NCI-H774 (cell line): ENCODE measurements at regions not wholly inside any gene's neighbourhood (a gene's known extent, or its start where the extent isn't known, plus 50 kb on each side); places are given as distances from the start of the nearest gene placed in this dataset.
"Not testable (repeated sequence)": the region's sequence is repeated elsewhere in the genome, so short reads cannot be mapped to it uniquely, and the experiment has no call there.

Source experiments
- DNase-seq: peaks from one replicate; lab custom pipeline; 2025; lab: John Stamatoyannopoulos, UW

DNA sequence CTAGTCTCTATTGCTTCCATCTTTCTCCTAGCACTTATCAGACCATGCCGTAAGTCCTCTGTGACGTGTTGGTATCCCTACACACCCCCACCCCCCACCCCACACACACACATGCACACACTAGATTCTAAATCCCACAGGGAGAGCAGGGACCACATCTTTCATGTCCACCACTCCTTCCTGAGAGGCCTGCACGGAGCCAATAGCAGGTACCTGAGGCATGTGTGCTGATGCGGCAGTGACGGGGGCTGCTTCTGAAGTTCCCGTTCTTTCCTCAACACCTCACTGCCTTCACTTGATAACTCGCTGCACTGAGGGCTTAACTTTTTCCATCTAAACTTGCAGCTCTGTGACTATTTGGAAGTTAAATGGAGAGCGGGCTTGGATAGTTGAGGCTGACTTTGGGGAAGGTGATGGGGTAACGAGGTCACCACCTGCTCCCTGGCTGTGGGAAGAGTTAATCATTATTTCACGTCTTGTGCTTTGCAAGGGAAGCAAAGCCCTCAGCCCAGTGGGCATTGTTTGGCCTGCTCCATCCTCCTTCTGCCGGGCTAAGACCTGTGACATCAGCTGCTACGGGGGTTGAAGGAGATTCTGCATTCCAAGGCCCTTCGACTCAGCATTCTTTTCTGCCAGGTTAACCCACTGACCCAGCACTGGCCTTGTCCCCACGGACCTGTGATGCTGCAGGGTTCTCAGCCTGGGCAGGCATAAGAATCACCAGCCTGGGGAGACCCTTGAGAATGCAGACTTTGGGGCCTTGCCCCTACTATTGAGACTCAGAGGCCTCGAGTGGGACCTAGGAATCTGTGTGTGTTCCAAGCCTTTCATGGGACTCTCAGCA lies 187.8 kb downstream of the ANKRD60 start:
- no peak for DNase-seq

GRCh38 chr20:58039274-58040092 lies 189.0 kb downstream of the ANKRD60 start:
- DNase-seq, result no peak

DNA sequence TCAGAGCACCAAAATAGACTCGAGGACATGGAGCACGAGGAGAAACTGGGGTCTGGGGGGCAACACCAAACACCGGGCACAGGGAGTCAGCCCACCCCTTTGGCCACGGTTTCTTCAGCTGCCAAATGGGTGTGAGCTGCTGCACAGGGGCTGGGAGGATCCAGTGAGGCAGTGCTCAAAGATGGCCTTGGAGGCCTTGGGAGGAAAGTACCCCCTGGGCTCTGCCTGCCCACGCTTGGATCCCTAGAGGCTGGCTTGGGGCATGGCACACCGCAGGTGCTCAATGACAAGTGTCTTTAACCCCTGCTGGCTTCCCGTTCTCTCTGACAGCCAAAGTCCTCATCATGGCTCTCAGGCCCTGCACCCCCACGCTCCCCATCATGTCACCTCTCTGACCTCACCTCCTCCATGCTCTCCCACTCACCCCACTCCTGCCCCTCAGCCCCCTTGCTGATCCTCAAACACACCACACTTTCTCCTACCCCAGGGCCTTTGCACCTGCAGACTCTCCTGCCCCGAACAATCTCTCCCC lies 190.3 kb downstream of the ANKRD60 start:
- DNase-seq, result no peak

GRCh38 chr20:58037631-58038030 lies 190.8 kb downstream of the ANKRD60 start:
- no peak for DNase-seq

DNA sequence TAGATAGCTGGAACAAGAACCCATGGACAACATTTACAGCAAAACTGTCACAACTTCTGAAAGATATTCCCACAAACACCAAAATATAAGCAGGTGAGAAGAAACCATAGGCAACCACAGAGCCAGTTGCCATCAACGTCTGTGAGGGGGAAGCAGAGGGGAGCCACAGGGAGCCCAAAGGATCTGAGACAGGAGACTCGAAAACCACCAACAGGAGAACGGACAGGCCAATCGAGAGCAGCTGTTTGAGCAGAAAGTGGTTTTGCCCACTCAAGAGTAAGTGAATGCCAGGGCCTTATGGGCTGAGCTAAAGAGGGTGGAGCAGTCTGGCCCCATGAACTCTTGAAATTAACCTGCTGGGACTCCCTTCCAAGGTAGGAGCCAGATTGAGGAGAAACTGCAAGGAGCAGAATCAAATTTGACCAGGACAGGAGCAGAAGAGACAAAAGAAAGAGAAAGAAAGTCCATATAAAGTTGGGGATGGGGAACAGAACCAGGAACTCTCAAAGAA lies 195.4 kb downstream of the ANKRD60 start:
- DNase-seq, result no peak

GRCh38 chr20:58032599-58032998 lies 195.9 kb downstream of the ANKRD60 start:
- DNase-seq, result no peak

DNA sequence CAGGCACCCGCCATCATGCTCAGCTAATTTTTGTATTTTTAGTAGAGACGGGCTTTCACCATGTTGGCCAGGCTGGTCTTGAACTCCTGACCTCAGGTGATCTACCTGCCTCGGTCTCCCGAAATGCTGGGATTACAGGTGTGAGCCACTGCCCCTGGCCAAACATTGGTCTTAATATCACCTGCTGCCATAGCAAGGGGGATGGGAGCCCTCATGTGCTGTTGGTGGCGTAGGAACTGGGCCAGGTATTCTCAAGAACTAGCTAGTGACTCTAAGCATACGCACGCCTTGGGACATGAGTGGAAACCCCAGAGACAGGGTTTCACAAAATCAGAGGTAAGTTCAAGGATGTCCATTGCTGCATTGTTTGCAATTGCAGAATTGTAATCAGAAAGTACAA lies 197.1 kb downstream of the ANKRD60 start:
- not testable (repeated sequence) for DNase-seq

DNA sequence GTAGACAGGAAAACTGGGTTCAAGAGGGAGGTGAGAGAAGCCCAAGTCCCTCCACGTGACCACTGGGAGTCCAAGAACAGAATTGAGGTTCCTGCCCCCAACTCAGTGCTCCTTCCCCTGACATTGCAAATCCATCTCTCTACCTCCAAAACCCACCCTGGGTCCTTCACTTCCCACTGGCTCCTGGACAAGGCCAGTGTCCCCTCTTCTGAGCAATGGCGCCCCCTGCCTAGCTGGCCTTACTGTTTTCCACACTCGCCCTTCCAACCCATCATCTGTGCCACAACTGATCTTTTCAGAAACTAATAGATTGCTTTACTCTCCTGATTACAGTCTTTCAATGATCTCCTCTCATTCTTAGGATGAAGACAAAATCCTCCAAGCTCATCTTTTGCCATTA lies 200.3 kb downstream of the ANKRD60 start:
- DNase-seq, result no peak

- no peak for DNase-seq
Observed at GRCh38 chr20:58026361-58026760, 202.1 kb downstream of the ANKRD60 start.

DNA sequence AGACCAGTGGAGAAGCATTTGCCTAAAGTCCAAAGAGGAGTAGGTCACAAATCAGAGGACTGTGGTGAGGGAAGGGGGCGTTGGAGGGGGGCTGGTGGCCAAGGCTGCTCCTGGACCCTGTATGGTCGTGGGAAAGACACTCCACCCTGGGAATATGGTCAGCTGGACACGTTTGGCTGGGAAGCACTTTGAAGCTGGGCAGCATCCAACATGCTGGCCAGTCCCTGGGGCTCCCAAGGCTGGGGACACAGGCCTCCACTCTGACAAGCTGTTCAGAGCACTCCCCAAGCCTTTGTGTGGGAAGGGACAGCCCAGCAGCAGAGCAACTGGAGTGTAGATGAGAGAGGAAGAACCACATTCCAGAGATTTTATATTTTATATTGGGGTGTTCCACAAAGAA lies 203.2 kb downstream of the ANKRD60 start:
- DNase-seq, result no peak

DNA sequence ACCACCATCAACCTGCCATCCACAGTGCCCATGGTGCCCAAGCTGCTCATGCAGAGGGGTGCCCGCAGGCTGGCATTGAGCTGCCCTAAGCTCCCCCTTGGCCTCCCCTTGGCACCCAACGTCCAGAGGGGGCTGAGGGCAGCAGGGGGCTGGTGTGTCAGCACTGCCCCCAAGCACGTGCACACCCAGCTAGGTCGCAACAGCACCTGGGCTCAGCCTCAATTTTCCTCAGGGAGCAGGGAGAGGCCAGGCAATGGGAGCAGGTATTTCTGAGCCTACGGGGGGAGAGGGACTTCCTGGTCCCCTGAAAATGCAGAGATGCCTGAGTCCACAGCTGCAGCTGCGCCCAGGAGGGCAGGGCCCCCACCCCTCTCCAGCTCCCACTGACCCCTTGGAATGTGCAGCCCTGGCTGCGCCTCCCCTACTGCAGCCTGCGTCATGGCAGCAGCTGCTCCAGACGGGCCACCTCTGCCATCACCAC lies 204.2 kb downstream of the ANKRD60 start:
- no peak for DNase-seq

GRCh38 chr20:58023781-58024180 lies 204.7 kb downstream of the ANKRD60 start:
- DNase-seq, result no peak

DNA sequence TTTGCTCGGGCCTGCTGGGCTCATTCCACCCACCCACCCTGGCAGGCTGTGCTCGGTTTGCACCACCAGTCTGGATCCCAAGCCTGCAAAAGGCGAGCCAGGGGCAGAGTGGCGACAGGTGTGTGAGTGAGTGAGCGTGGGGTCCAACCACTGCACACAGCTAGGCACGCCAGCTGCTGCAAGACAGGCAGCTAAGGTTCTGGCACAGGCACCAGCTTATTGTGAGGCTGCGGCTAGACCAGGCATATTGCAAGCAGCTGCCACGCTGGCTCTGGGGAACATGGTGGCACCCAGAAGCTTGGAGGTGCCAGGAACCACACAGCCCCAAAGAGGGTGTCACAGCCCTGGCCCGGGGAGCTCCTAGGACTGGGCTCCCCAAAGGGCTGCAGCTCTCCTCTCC lies 205.1 kb downstream of the ANKRD60 start:
- DNase-seq, result no peak

DNA sequence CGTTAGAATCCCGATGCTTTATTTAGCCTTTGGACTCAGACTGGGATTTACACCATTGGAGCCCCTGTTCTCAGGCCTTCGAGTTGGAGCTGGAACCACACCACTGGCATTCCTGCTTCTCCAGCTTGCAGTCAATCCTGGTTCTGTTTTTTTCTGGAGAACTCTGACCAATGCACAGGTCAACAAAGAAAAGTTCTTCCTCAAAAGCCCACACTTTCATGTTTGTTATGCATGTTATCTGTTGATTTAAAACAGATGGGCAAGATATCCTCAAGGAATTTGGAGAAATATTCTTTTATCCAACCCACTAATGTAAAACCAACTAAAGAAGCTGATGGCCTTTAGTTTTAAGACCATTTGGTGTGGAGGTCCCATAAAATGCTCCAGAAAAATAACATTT lies 205.7 kb downstream of the ANKRD60 start:
- DNase-seq, result no peak

GRCh38 chr20:58021481-58021880 lies 207.0 kb downstream of the ANKRD60 start:
- no peak for DNase-seq

GRCh38 chr20:58020656-58021454 lies 207.6 kb downstream of the ANKRD60 start:
- no peak for DNase-seq

- no peak for DNase-seq
Observed at GRCh38 chr20:58019850-58020625, 208.4 kb downstream of the ANKRD60 start.

DNA sequence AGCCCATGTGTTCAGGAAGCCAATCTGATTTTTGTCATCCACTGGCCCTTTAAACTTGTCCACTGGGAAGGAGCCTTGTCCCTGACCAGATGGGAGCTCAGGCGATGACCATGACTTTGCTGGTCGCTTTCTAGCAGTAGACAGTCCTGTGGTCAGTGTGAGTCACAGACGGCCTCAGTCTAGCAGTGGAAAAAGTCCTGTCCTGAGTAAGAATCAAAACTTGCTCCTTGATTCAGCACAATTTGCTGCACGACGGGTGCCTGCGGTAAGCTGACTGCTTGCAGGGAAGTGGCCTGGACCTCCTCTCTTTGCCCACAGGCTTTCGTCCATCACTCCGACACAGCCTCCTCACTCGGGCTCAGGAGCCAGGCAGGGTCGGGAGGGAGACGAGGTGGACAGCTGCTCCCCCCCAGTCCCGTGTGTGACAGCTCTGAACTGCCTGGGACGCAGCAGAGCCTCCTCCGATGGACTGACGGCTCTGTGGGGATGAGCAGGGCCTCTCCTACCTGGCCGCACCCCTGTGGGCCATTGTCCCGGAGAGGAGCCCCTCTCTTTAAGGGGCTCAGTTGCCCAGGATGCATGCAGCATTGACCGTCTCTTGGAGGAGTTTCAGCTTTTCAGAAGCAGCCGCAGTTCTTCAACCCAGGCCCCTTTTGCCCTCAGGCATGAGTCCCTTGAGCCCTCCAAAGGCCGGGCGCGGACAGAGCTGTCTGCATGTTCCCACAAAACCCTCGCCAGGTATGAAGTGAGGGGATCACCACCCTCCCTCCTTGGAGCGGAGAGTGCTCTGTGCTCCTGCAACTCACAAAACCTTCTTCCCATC lies 209.2 kb downstream of the ANKRD60 start:
- no peak for DNase-seq

DNA sequence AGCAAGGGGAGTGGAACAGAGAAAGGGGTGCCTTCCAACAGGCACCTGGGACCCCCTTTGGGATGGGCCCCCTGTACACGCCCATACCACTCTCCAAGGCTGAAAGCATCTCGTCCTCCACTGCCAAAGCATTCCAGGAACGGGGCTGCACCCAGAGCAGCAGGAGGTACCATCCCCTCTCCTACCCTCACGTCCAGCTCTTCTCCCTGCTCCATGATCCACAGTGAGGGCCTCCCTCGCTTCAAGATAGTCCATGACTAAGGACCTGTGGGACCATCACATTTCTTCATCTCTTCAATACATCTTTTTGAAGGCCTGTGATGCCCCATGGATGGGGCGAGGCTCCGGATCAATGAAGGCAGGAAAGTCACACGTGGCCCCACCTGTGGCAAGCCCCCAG lies 209.9 kb downstream of the ANKRD60 start:
- DNase-seq, result no peak

DNA sequence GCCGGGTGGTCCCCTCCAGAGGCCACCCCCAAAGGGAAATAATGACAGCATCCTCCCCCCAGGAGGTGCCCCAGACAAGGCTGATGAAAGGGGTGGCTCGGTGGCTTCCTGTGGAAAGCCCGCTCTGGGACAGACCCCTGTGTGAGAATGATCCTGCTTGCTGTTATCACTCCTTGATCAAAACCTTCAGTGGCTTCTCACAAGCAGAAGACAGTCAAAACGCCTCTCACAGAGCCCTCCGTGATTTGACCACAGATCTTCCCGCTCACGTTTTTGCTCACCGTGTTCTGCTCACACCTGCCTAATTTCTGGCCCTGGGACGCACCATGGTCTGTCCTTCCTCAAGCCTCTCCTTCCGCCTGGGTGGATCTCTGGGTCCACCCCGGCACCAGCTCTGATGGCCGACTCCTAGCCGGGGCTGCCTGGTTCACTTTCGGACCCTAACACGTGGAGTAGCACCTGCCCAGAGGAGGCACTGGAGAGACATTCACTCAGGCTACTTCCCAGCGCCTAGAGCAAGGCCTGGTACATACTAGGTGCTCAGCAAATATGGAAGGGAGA lies 210.4 kb downstream of the ANKRD60 start:
- no peak for DNase-seq
